Activated CD8-positive, alpha-beta memory T cell treated with anti-CD3 and anti-CD28 coated beads, Interleukin-2, amount 50 U/mL, for 24 hours (primary cell): ENCODE measurements at regions not wholly inside any gene's neighbourhood (a gene's known extent, or its start where the extent isn't known, plus 50 kb on each side); places are given as distances from the start of the nearest gene placed in this dataset.
"Not testable (repeated sequence)": the region's sequence is repeated elsewhere in the genome, so short reads cannot be mapped to it uniquely, and the experiment has no call there.

Source experiments
- DNase-seq: peaks from one replicate; pipeline ENCODE4 v3.0.0-alpha.2; 2020; ENCODE audit errors: extremely low read depth

DNA sequence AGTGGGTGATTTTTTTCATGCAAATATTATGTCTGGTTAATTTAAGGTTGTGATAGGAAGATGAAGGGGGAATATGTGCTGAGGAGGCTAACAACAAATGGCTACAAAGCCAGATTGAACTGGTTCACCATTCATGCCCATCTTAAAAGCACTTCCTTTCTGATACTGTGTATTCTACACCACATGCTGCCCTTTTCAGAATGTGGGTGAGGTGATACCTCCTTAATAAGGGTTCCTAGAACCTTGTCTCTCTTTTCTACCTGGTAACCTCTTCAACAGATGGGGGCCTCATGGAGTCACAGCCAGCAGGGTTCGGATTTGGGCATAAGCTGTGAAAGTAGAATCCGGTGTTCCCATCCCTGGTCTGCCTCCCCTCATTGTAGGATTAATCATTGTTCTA is 1064.0 kb upstream of the SEMA6A start:
- DNase-seq, result no peak

DNA sequence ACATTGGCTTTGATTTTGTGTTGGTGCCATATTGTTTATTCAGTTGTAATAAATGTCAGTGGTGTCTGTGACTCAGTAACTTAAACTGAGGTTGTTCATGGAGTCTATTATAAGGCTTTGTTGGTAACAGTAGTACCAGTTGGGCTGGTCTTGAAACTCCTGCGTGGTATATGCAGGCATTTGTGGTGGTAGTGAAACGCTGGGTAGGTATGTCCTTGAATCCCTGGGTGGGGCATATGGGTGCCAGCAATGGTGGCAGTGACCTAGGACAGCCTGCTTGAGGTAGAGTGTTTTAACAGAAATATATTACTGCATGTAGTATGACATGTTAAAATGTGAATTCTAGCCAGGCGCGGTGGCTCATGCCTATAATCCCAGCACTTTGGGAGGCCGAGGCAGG is 1058.5 kb upstream of the SEMA6A start:
- DNase-seq, result no peak

DNA sequence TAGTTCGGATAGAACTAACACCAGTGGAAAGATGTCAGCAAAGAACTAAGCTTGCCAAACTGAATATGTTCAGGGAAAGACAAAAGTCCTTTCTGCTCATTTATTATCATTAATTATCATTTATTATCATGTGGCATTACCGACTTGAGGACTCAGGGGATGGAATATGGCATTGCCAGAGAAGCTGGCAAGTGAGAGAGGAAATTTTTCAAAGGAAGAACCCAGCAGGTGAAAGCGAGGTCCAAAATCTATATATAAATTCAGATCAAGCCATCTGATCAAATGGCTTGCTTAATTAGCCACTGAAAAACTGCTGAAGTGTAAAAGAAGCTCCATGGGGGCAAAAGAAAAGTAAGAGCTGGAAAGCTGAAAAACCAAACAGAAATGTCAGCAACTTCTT is 1049.6 kb upstream of the SEMA6A start:
- DNase-seq, result no peak

DNA sequence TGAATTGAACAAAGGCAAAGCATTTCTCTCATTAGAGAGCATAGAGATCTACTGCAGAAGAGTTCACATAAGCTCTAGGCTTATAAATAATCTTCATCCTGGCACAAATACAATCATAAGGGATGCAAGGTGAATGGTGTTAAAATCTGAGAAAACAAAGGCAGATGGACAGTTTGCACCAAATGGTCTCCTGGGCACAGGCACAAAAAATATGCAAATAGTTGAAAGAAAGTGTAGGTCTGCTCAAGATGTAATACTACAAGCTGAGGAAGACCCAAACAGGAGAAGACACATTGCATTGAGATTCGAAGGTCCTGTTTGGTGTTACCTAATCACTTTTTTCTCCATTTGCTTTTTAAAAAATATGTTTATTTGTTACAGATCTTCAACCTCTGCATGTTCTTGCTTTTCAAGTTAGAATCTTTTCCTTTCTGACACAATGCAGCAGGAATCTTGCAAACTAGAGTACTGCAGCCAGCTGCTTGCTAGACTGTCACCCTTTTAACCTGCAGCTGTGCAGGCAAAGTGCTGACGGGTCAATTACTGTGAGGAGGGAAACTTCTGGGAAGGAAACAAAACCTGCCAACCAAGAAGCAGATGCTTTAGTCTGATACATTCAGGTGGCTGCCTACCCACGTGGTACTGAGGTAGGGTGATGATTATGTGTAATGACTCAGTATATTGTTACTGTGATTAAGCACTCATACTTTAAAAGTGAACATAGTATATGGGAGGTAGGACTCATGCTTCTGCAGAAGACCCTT is 1048.6 kb upstream of the SEMA6A start:
- no peak for DNase-seq

DNA sequence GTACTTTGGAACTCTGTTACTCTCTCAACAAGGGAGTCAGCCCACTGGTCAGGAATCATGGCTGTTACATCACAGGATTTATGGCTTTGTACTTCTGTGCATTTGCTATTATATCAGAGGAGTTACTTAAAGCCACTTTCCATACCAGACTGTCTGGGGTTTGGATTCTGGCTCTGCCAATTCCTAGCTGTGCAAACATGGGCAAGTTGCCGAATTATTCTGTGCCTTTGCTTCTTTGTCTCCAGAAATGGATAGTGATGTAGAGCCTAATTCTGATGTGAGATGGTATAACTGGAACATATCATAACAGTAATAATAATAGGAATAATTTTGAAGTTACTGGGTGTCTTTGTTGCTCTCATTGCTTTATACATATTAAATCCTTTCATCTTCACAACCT is 1047.3 kb upstream of the SEMA6A start:
- no peak for DNase-seq

DNA sequence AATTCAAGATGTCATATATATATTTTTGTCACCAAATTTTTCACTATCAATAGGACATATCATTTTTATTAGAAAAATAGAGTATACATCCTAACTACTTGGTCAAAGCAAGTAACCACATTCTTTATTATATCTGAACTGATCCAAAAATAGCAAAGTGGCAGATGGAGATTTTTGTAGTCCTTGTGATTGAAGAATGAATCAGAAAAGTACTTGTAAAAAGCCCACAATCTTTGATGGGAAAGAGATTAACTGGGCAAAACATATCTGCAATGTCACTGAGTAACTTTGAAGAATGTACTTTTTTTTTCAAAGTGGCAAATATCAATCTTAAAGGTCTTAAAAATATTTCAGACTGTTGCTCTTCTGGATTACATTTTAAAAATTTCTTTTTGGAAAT is 1040.6 kb upstream of the SEMA6A start:
- no peak for DNase-seq

DNA sequence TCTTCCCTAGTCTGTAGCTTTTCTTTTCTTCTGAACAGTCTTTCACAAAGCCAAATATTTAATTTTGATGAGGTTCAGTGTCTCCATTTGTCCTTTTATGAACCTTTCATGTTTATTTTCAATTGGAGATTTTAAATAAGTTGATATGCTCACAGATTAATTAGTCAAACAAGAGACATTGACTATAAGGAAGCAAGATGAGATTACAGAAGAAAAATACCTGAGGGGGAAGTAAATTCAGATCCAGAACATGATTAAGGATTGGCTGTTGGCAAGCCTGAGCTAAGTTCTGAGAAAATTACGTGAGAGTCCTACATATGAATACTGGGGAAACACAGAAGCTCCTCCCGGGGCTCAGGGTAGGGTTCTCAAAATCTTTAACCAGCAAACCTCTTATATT is 1039.8 kb upstream of the SEMA6A start:
- DNase-seq, result no peak

DNA sequence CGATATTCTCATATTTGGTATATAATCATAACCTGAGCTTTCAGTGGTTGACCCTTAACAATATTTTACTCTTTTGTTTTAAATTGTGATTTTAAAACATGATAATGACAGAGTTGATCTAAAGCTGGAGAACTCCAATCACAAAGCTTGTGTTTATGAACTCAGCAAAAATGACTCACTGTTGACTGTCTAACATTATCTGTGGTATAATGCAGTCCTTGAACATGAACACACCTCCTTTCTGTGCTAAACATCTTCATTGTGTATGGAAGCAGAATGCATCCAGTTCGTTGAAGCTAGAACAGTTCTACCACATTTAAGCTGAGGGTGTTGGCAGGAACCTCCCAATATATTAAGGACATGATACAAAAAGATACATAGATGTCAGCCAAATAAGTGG is 1030.2 kb upstream of the SEMA6A start:
- DNase-seq, result no peak

DNA sequence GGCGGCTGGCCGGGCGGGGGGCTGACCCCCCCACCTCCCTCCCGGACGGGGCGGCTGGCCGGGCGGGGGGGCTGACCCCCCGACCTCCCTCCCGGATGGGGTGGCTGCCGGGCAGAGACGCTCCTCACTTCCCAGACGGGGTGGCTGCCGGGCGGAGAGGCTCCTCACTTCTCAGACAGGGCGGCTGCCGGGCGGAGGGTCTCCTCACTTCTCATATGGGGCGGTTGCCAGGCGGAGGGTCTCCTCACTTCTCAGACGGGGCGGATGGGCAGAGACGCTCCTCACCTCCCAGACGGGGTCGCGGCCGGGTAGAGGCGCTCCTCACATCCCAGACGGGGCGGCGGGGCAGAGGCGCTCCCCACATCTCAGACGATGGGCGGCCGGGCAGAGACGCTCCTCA is 1025.2 kb upstream of the SEMA6A start:
- not testable (repeated sequence) for DNase-seq

DNA sequence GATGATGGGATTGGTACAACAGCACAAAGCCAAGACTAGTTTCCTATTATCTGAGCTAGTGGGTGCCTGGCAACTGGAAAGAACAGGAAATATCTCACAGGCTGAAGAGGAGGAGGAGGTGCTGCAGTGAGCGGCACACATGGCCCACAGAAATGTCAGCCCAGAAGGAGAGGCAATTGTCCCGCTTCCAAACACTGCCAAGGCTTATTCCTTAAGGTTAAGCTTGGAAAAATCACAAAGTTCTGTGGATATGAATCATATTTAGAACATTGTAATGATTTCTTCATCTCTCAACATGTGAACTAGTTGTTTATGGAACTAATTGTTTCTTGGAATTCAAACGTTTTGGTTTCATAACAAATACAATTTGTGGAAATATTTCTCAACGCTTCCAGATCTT is 1019.5 kb upstream of the SEMA6A start:
- no peak for DNase-seq

DNA sequence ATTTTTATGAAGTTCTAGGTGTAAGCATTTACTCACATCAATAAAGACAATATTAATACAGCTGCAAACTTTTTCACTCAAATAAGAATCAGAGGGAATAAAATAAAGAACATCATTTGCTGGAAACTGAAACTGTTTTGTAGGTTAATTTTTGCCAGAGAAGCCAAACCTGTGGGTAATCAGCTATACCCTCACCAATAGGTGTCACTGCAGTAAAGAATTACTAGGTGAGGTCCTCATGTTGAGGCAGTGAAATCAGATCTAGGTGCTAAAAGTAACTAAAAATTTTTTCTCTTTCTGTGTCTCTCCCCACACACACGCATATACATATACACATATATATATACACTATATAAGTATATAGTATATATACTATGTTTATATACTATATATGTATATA is 1016.3 kb upstream of the SEMA6A start:
- DNase-seq, result no peak

DNA sequence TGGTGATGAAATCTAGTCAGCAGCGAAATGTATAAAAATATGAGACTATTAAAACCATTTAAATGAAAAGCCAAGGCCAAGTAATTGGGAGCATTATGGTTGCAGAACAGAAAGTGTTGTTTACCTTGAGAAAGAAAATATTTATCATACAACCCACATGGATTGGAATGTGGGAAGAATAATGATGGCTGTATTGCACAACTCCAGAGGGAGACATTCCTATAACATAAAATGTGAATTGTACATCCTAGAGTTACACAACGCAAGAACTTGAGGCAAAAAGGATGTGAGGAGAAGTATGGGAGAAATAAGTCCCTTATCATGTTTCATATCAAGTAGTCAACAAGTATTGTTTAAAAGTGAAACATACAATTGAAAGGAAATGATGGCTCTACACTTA is 1014.0 kb upstream of the SEMA6A start:
- DNase-seq, result no peak

DNA sequence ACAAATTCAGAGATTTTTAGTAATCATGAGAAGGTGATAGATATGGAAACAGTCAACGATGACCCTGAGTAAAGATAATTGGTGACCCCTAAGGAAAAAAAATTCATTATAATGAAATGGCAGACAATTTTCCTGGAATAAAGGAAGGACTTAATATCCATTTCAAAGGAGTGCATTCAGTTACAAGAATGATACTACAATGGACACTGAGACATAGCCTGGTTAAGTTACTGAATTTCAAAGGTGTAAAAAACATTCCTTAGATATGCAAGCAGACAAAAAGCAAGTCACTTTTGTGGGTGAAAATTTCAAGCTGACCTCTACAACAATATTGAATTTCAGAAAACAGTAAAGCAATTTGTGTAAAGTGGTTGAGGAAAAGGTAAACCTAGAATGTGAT is 1012.5 kb upstream of the SEMA6A start:
- DNase-seq, result no peak

DNA sequence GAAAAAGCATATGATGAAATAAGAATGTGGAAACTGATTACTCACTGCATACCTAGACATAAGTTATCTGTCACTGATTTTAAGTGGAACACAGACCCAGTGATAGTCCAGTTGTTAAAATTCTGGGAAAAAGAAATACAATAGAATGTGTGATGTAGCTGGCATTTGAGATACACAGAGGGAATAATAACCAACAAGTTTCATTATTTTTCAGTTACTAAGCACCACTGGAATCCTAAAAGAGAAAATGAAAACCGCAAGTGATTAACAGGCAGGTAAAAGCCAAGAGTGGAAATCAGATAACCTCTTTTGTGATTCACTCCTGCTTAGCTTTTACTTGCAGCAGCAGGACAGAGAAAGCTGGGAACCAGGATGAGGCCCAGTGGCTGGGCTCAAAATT is 994.0 kb upstream of the SEMA6A start:
- DNase-seq, result no peak

DNA sequence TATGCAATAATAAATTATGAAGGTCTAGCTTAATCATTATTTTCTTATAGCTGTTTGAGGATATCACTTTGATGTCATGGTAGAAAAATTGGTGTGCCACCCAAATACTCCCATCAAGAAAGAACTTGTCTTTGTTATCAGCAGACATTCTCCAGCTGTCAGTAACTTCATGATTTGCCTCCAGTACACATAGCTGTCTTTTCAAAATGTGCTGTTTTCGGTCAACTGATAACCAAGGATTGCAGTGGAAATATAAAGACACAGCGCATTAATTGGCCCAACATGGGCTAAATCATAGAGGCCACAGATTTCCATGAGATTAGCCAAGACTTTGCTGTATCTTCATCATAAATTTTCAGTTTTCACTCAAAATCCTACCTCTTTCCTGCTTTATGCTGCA is 993.5 kb upstream of the SEMA6A start:
- no peak for DNase-seq

DNA sequence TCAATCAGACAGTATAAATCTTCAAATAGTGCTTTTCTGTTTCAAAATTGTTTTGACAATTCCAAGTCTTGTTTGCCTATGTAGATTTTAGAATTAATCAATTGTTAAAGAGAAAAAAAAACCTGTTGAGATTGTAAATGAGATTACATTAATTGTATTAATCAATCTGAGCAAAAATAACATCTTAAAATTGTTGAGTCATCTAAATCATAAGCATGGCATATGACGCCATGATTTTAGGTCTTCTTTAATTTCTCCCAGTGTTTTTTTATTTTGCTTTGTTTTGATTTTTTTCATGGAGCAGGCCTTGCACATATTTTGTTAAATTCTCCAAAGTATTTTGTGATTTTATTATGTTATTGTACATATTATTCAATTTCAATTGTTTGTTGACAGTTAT is 988.0 kb upstream of the SEMA6A start:
- DNase-seq, result no peak

DNA sequence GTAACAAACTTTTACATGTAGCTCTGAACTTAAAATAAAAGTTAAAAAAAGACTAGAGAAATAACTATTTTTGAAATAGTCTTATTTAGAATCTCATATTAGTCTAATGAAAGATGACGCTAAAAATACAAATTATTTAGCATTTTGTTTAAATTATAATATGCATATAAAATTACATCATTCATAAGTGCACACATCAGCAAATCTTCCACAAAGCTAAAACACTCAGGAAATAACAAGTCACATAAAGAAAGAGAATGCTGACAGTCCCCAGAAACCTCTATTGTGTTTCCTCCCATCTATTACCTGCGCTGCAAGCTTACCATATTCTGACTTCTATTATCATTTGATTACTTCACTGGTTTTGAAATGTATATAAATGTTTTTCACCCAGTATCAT is 986.9 kb upstream of the SEMA6A start:
- no peak for DNase-seq

DNA sequence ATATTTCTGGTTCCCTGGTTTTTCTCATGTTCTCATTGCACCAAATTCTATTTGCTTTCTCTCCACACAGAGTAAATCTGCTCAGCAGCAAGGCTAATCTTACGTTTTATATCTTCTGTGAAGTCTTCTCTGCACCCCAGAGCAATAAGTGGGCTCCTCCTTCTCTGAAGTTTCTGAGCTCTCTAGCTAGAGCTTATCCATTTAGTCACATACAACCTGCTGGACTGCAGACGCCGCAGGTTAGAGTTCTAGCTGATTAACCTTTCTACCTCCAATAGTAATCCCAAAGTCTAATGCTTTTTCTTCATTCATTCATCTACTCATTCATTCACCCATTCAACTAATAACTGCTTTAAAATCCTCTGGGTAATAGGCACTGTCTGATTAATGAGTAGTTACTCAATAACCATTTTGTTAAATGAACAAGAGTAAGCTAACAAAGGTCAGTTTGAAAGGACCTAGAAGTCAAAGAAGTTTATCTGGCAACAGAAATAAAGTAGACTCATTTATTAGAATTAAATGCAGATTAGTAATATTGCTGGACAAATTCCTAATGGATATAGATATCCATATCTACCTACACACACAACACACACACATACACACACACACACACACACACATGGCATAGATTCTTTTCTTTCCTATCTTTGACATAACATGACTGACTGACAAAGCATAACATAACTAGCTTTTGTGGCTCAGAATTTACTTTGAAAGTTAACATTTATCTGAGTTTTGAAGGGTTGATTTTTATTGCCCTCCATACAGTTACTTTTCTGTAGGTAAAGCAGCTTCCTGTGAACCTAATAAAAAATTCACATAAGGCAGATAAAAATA is 984.6 kb upstream of the SEMA6A start:
- no peak for DNase-seq

DNA sequence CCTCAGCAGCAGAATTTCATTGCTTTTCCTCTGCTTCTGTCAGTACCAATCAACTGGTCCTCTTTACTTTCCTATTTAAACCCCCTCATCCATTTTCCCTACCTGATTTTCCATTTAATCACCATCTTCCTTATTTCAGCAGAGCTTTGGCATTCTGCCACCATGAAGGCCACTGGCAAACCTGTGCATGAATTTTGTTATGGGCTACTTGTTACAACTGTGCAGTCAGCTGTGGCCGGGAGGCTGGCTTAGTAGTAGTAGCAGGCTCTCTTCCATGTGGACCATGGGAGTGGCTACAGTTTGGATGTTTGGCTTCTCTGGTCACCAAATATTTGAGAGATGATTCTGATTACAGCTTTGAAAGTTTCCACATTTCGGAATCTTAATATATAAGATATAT is 976.6 kb upstream of the SEMA6A start:
- DNase-seq, result no peak

DNA sequence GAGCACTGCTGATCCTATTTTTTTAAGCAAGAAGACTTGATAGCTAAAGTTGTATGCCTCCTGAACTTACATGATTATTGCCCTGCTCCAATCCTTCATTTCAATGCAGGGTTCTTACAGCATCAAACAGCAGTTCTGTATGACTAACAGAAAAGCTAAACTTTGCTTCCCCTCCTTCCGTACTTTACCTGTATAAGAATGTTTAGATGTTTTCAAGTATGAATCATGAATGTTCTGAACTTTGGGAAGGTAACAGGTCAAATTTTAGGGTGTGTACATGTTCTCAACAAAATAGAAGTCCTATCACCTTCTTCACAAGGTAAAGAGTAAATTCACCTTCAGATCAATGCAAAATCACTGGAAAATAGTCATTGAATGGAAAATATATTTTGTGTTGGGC is 972.6 kb upstream of the SEMA6A start:
- DNase-seq, result no peak

DNA sequence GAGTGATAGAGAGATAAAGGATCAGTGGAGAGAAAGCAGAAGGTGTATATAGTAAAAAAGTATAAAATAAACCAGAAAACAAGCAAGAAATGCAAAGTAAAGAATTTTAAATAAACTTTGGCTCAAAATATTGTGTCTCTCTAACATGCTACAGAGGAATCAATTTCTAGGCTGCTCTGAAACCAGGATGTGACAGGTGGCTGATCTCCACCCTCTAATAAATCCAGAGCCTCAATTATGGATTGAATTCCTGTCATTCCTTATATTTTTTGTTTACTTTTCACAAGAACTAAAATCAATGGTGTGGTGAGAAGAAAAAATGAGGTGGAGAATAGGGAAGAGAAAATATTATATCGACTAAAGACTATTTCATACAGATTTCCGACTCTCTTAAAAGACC is 965.1 kb upstream of the SEMA6A start:
- DNase-seq, result no peak

DNA sequence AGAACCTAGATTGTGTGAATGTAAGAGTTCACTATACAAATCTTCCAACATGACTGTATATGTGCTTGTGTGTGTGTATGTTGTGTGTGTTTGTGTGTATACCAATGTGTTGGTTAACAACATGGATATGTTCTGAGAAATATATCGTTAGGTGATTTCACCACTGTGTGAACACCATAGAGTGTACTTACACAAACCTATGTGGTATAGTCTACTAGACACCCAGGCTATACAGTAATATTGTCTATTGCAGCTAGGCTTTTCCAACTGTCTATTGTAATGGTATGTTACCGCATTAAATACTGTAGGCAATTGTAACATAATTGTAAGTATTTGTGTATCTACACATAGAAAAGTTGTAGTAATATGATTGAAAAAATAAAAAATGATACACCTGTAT is 959.2 kb upstream of the SEMA6A start:
- DNase-seq, result no peak

DNA sequence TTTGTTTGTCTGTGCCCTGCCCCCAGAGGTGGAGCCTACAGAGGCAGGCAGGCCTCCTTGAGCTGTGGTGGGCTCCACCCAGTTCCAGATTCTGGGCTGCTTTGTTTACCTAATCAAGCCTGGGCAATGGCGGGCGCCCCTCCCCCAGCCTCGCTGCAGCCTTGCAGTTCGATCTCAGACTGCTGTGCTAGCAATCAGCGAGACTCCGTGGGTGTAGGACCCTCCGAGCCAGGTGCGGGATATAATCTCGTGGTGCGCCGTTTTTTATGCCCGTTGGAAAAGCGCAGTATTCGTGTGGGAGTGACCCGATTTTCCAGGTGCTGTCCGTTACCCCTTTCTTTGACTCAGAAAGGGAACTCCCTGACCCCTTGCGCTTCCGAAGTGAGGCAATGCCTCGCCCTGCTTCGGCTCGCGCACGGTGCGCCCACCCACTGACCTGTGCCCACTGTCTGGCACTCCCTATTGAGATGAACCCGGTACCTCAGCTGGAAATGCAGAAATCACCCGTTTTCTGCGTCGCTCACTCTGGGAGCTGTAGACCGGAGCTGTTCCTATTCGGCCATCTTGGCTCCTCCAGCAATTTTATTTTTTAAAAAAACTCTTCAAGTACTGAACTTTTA is 958.5 kb upstream of the SEMA6A start:
- not testable (repeated sequence) for DNase-seq
